Sigmoid colon (tissue), 3 donors: ENCODE measurements at regions not wholly inside any gene's neighbourhood (a gene's known extent, or its start where the extent isn't known, plus 50 kb on each side); places are given as distances from the start of the nearest gene placed in this dataset.

Experiments
- CTCF ChIP-seq, 4 experiments: fragments of 450-650 bp in 3 of 4; fragments of 200-600 bp in 1 of 4; IDR thresholded peaks; one replicate each; pipeline ENCODE4 v1.5.1; 2016 to 2019; ENCODE audit warnings: antibody characterized with exemption in 4 of 4, mild to moderate bottlenecking in 3 of 4, moderate library complexity in 2 of 4
- POLR2A ChIP-seq, 2 donors: fragments of 450-650 bp; IDR thresholded peaks; one replicate each; pipeline ENCODE4 v1.6.1; 2016; ENCODE audit warnings: antibody characterized with exemption in 2 of 2, mild to moderate bottlenecking in 2 of 2, moderate library complexity in 2 of 2

DNA sequence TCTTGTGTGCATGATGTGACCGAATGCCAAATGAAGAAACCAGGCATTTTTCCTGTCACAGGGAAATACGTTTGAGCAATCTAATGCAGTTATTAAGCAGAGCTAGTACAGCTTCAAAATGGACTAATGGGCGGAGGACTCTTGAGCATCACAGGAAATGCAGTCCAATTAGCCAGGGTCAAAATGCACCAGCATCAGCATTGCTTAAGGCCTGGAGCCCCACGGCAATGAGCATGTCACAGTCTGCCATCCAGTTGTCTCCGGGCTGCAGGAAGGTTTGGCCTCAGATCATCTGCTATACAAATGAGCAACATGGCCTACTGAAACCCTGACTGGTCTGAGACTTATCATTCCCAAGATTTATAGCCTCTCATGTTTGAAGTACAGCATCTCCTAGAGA lies 652.1 kb upstream of the SLC35B3 start:
- TF ChIP-seq CTCF (IDR thresholded peaks at IDR 0.05): no peak
- TF ChIP-seq POLR2A (IDR thresholded peaks at IDR 0.05): no peak
